Stimulated activated CD8-positive, alpha-beta memory T cell treated with anti-CD3 and anti-CD28 coated beads, Interleukin-2, amount 100 ng/mL, for 1 hour (primary cell): ENCODE measurements at regions not wholly inside any gene's neighbourhood (a gene's known extent, or its start where the extent isn't known, plus 50 kb on each side); places are given as distances from the start of the nearest gene placed in this dataset.

Experiments
- DNase-seq, 2 donors: peaks; one replicate each; pipeline ENCODE4 v3.0.0-alpha.2; 2020; ENCODE audit warnings: low read depth in 2 of 2

GRCh38 chr6:2562721-2563451 is 187.8 kb downstream of the MYLK4 start:
- DNase-seq: no peak

GRCh38 chr6:2560917-2561698 is 189.6 kb downstream of the MYLK4 start:
- no peak for DNase-seq

GRCh38 chr6:2560140-2560818 is 190.4 kb downstream of the MYLK4 start:
- no peak for DNase-seq

GRCh38 chr6:2558861-2559801 is 191.6 kb downstream of the MYLK4 start:
- no peak for DNase-seq

- no peak for DNase-seq
These were observed 192.5 kb downstream of the MYLK4 start for GRCh38 chr6:2558098-2558680.

- no peak for DNase-seq
These were observed 193.5 kb downstream of the MYLK4 start for GRCh38 chr6:2557181-2557720.

GRCh38 chr6:2556761-2557160 is 194.0 kb downstream of the MYLK4 start:
- no peak for DNase-seq

- DNase-seq: no peak
These were observed 196.0 kb downstream of the MYLK4 start for GRCh38 chr6:2554651-2555260.

GRCh38 chr6:2552526-2553154 is 198.1 kb downstream of the MYLK4 start:
- DNase-seq: no peak

GRCh38 chr6:2551705-2552104 is 199.0 kb downstream of the MYLK4 start:
- DNase-seq: no peak

- DNase-seq: no peak
These were observed 200.5 kb downstream of the MYLK4 start for GRCh38 chr6:2550247-2550646.

- no peak for DNase-seq
These were observed 200.9 kb downstream of the MYLK4 start for GRCh38 chr6:2549834-2550233.

- no peak for DNase-seq
These were observed 203.4 kb downstream of the MYLK4 start for GRCh38 chr6:2547355-2547754.

GRCh38 chr6:2546901-2547300 is 203.8 kb downstream of the MYLK4 start:
- DNase-seq: no peak

GRCh38 chr6:2545383-2546038 is 205.2 kb downstream of the MYLK4 start:
- DNase-seq: no peak

- DNase-seq: no peak
These were observed 207.4 kb downstream of the MYLK4 start for GRCh38 chr6:2543321-2543720.

GRCh38 chr6:2542858-2543218 is 207.9 kb downstream of the MYLK4 start:
- DNase-seq: no peak

GRCh38 chr6:2542101-2542857 is 208.4 kb downstream of the MYLK4 start:
- DNase-seq: no peak

GRCh38 chr6:2536451-2536850 is 214.3 kb downstream of the MYLK4 start:
- no peak for DNase-seq
